Transverse colon (tissue), 3 donors: ENCODE measurements at regions not wholly inside any gene's neighbourhood (a gene's known extent, or its start where the extent isn't known, plus 50 kb on each side); places are given as distances from the start of the nearest gene placed in this dataset.

Experiments used
- CTCF ChIP-seq, 5 experiments: fragments of 200-600 bp in 3 of 5; fragments of 450-650 bp in 2 of 5; sonication (generic) in 3 of 5; IDR thresholded peaks; 1 replicate in 2 of 5; 2 replicates in 3 of 5; pipeline ENCODE4 v1.5.1; 2016 to 2017; ENCODE audit warnings: antibody characterized with exemption in 5 of 5, inconsistent platforms in 3 of 5, mild to moderate bottlenecking in 2 of 5, moderate library complexity in 1 of 5
- POLR2A ChIP-seq: fragments of 450-650 bp; IDR thresholded peaks from one replicate; pipeline ENCODE4 v1.6.1; 2016; ENCODE audit warnings: antibody characterized with exemption, mild to moderate bottlenecking, moderate library complexity

- TF ChIP-seq CTCF (IDR thresholded peaks at IDR 0.05) (no peak), POLR2A (no peak)
Observed at GRCh38 chr4:34432706-34433105, 1811.6 kb downstream of the ARAP2 start.
